Right cardiac atrium (tissue), 5 donors: ENCODE measurements at regions not wholly inside any gene's neighbourhood (a gene's known extent, or its start where the extent isn't known, plus 50 kb on each side); places are given as distances from the start of the nearest gene placed in this dataset.

Experiments
- ATAC-seq, 2 donors: fragments of 200-7000 bp; cut with Tn5 transposase; one replicate each; pipeline versions ENCODE4 v1.8.0 to v1.9.1; 2020; ENCODE audit warnings: moderate library complexity in 2 of 2, mild to moderate bottlenecking in 1 of 2
- DNase-seq, 3 donors: peaks; one replicate each; pipeline ENCODE4 v3.0.0-alpha.2; 2020
- H3K27ac ChIP-seq: one replicate; pipeline ENCODE4 v1.5.1; 2013; ENCODE audit warnings: mild to moderate bottlenecking, low read length, control low read depth, moderate library complexity
- H3K27me3 ChIP-seq: one replicate; pipeline ENCODE4 v1.6.1; 2013; ENCODE audit not compliant: control insufficient read depth, insufficient read depth
- H3K4me1 ChIP-seq: one replicate; pipeline ENCODE4 v1.6.1; 2013; ENCODE audit warnings: low read length; ENCODE audit not compliant: control insufficient read depth, insufficient read depth
- H3K4me3 ChIP-seq: one replicate; pipeline ENCODE4 v1.5.1; 2013; ENCODE audit warnings: low read length, control low read depth
- H3K9me3 ChIP-seq: one replicate; pipeline ENCODE4 v1.6.1; 2013; ENCODE audit warnings: low read length; ENCODE audit not compliant: control insufficient read depth
- WGBS: extraction: QIAGEN DNeasy Blood & Tissue Kit; methylation state at CpG from one replicate; pipeline ENCODE4 v1.1.7; 2013; 5-methylcytosine and 5-hydroxymethylcytosine counted together
- intact Hi-C, 4 donors: fragments of 100-400 bp; cut with DNase I; formaldehyde crosslinking; loops; one replicate each; pipeline versions ENCODE4 v1.11.0 to v1.14.0; 2022 to 2023
- donor health status: healthy with polysubstance abuse.
- donor health status: DM: no; HTN: yes; CAD: no.
- donor health status: DM: no; HTN: no; CAD: no.
- donor health status: DM: no; HTN: yes; CAD: no; lungs with severe emphysema.
- donor health status: DM: yes; HTN: yes; CAD: no.

GRCh38 chr13:32946558-32946957, 69.7 kb upstream of the KL start:
- ATAC-seq, result no peak
- H3K27ac ChIP-seq, result no peak overlapping the region
- WGBS, result 95% methylated on average over 5 of the region's 5 CpGs
- H3K4me3 ChIP-seq, result no peak overlapping the region
- intact Hi-C loops, result no loop called here
- H3K4me1 ChIP-seq, result no peaks in the 10 kb centered on the region
- no peaks in the 10 kb centered on the region for H3K9me3 ChIP-seq
- no peaks in the 10 kb centered on the region for H3K27me3 ChIP-seq
- DNase-seq, result no peak

GRCh38 chr13:32947411-32948276, 68.6 kb upstream of the KL start:
- WGBS, result 76% methylated on average over 8 of the region's 8 CpGs

GRCh38 chr13:32949820-32950219, 66.4 kb upstream of the KL start:
- no peak for ATAC-seq
- H3K4me1 ChIP-seq, result no peaks in the 10 kb centered on the region
- H3K27me3 ChIP-seq, result no peaks in the 10 kb centered on the region
- no peaks in the 10 kb centered on the region for H3K9me3 ChIP-seq
- WGBS, result 58% methylated on average over 2 of the region's 2 CpGs
- no peak overlapping the region for H3K4me3 ChIP-seq
- H3K27ac ChIP-seq, result no peak overlapping the region
- intact Hi-C loops, result no loop called here
- no peak for DNase-seq

More at GRCh38 chr13:32947411-32948276, 68.6 kb upstream of the KL start:
- H3K4me3 ChIP-seq, result no peak overlapping the region
- ATAC-seq (no peak), DNase-seq (no peak)
- no peaks in the 10 kb centered on the region for H3K27me3 ChIP-seq
- no peak overlapping the region for H3K27ac ChIP-seq
- H3K4me1 ChIP-seq, result no peaks in the 10 kb centered on the region
- intact Hi-C loops, result no loop called here
- no peaks in the 10 kb centered on the region for H3K9me3 ChIP-seq

- DNase-seq (no peak), ATAC-seq (no peak)
- WGBS, result 95% methylated on average over 1 of the region's 1 CpG
- Histone ChIP-seq H3K4me3 (no peak overlapping the region), H3K9me3 (no peaks in the 10 kb centered on the region), H3K27ac (no peak overlapping the region), H3K4me1 (no peaks in the 10 kb centered on the region), H3K27me3 (no peaks in the 10 kb centered on the region)
- intact Hi-C loops, result no loop called here
These were observed 64.6 kb upstream of the KL start for GRCh38 chr13:32951580-32951979.

GRCh38 chr13:32955881-32956594, 60.2 kb upstream of the KL start:
- DNase-seq (no peak), ATAC-seq (no peak)
- no peak overlapping the region for H3K4me3 ChIP-seq
- H3K4me1 ChIP-seq, result no peaks in the 10 kb centered on the region
- intact Hi-C loops, result no loop called here
- H3K27me3 ChIP-seq, result no peaks in the 10 kb centered on the region
- WGBS, result 96% methylated on average over 5 of the region's 5 CpGs
- no peak overlapping the region for H3K27ac ChIP-seq
- H3K9me3 ChIP-seq, result no peaks in the 10 kb centered on the region

- intact Hi-C loops, result no loop called here
- ATAC-seq, result no peak
- no peak overlapping the region for H3K4me3 ChIP-seq
- H3K27me3 ChIP-seq, result no peaks in the 10 kb centered on the region
- no peak overlapping the region for H3K27ac ChIP-seq
- DNase-seq, result no peak
- H3K4me1 ChIP-seq, result no peaks in the 10 kb centered on the region
- WGBS, result 91% methylated on average over 1 of the region's 1 CpG
- no peaks in the 10 kb centered on the region for H3K9me3 ChIP-seq
These were observed 59.7 kb upstream of the KL start for GRCh38 chr13:32956595-32956933.

GRCh38 chr13:32960626-32961025, 55.6 kb upstream of the KL start:
- no peaks in the 10 kb centered on the region for H3K27me3 ChIP-seq
- H3K4me1 ChIP-seq, result no peaks in the 10 kb centered on the region
- no peak overlapping the region for H3K4me3 ChIP-seq
- no peak for DNase-seq
- ATAC-seq, result no peak
- intact Hi-C loops, result no loop called here
- no peaks in the 10 kb centered on the region for H3K9me3 ChIP-seq
- no peak overlapping the region for H3K27ac ChIP-seq
- 82% methylated on average over 4 of the region's 4 CpGs for WGBS

GRCh38 chr13:32961724-32962123, 54.5 kb upstream of the KL start:
- WGBS, result 92% methylated on average over 1 of the region's 1 CpG
- no peak for DNase-seq
- ATAC-seq, result no peak
- Histone ChIP-seq H3K4me1 (no peaks in the 10 kb centered on the region), H3K9me3 (no peaks in the 10 kb centered on the region), H3K27me3 (no peaks in the 10 kb centered on the region), H3K4me3 (no peak overlapping the region), H3K27ac (no peak overlapping the region)
- intact Hi-C loops, result no loop called here

GRCh38 chr13:32962342-32962741, 53.9 kb upstream of the KL start:
- intact Hi-C loops, result no loop called here
- no peak for ATAC-seq

GRCh38 chr13:32964987-32965386, 51.2 kb upstream of the KL start:
- H3K9me3 ChIP-seq, result no peaks in the 10 kb centered on the region
- DNase-seq, result no peak
- no peaks in the 10 kb centered on the region for H3K4me1 ChIP-seq
- no peaks in the 10 kb centered on the region for H3K27me3 ChIP-seq
- intact Hi-C loops, result no loop called here
- WGBS, result 58% methylated on average over 2 of the region's 2 CpGs
- H3K27ac ChIP-seq, result no peak overlapping the region
- no peak for ATAC-seq
- H3K4me3 ChIP-seq, result no peak overlapping the region

More at GRCh38 chr13:32962342-32962741, 53.9 kb upstream of the KL start:
- Histone ChIP-seq H3K4me3 (no peak overlapping the region), H3K4me1 (no peaks in the 10 kb centered on the region), H3K27ac (no peak overlapping the region), H3K9me3 (no peaks in the 10 kb centered on the region), H3K27me3 (no peaks in the 10 kb centered on the region)
- no peak for DNase-seq
- 86% methylated on average over 2 of the region's 2 CpGs for WGBS
